K562 (cell line): ENCODE measurements at regions not wholly inside any gene's neighbourhood (a gene's known extent, or its start where the extent isn't known, plus 50 kb on each side); places are given as distances from the start of the nearest gene placed in this dataset.

Experiments
- HNRNPL ChIP-seq: fragments of 200-400 bp; formaldehyde crosslinking; IDR thresholded peaks from 2 replicates; pipeline ENCODE4 v1.6.1; 2017; ENCODE audit warnings: low read depth, mild to moderate bottlenecking, low read length
- ZNF232 ChIP-seq: sonication (generic); formaldehyde crosslinking; IDR thresholded peaks from 2 replicates; pipeline ENCODE4 v1.8.0; 2022; ENCODE audit warnings: mild to moderate bottlenecking, missing genetic modification reagents

DNA sequence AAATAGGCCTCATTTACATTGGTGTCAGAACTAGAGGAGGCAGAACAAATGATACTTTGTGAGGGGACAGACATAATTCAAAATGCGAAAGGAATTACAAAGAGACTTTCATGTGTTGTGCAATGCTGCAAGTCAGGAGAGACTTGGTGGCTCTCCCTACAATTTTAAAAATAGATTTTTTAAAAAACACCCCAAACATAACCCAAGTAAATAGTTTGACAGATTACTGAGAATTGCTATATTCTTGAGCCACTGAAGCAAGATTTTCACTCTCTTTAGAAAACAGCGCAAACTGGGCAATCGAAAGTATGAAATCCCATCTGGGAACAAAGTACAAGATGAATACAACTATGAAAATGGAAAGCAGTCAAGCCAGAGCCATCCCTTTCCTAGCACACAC, 126.3 kb upstream of the NPY start:
- TF ChIP-seq ZNF232 (CRISPR knock-in tag) (no peak), HNRNPL (no peak)
